ENCODE measurements at regions not wholly inside any gene's neighbourhood (a gene's known extent, or its start where the extent isn't known, plus 50 kb on each side); places are given as distances from the start of the nearest gene placed in this dataset.

GRCh38 chr1:67552336-67552759 is 122.1 kb upstream of the SERBP1 start:
- TF ChIP-seq CTCF (IDR thresholded peaks at IDR 0.05; ENCODE audit: low read depth, low read length) (no peak), POLR2A (IDR thresholded peaks at IDR 0.05; ENCODE audit: extremely low read depth, insufficient read length) (no peak)
